Stimulated activated CD8-positive, alpha-beta memory T cell treated with anti-CD3 and anti-CD28 coated beads, Interleukin-2, amount 100 ng/mL, for 1 hour (primary cell): ENCODE measurements at regions not wholly inside any gene's neighbourhood (a gene's known extent, or its start where the extent isn't known, plus 50 kb on each side); places are given as distances from the start of the nearest gene placed in this dataset.

ENCODE experiments used
- DNase-seq, 2 donors: peaks; one replicate each; pipeline ENCODE4 v3.0.0-alpha.2; 2020; ENCODE audit warnings: low read depth in 2 of 2

GRCh38 chr4:59855630-59856352 lies 1344.3 kb upstream of the ADGRL3 start:
- no peak for DNase-seq

DNA sequence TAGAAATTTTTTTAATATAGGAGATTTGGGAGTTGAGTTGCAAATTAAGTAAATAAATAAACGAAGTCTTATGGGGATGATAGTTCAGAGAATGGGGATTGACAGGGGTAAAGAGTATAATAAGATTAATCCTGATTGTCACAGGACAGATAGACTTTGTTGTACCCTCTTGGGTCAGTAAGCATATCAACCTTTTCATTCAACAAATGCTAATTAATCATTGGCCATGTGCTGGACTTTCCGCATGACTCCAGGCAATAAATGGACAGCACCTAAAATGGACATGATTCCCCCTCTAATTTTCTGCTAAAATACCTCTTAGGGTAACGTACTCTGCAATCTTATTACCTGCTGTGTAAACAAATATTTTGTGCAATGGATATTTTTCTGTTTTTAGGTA lies 1331.1 kb upstream of the ADGRL3 start:
- DNase-seq, result no peak

DNA sequence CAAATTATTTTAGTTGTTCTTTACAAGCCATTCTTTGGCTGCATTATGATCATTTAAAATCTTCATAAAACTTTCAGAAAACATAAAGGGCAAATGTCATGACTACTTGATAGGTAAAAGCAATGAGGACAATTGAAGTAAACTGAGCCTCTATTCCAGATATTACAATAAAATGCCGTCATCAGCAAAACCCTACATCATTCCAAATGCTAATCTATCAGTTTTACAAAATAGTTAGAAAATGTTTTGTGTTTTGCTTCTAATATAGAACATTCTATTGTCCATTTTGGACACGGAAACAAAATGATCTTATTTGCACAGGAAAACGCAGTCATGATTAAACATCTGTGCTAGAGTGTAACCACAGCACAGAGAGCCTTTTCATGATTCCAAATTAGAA lies 1330.6 kb upstream of the ADGRL3 start:
- no peak for DNase-seq

DNA sequence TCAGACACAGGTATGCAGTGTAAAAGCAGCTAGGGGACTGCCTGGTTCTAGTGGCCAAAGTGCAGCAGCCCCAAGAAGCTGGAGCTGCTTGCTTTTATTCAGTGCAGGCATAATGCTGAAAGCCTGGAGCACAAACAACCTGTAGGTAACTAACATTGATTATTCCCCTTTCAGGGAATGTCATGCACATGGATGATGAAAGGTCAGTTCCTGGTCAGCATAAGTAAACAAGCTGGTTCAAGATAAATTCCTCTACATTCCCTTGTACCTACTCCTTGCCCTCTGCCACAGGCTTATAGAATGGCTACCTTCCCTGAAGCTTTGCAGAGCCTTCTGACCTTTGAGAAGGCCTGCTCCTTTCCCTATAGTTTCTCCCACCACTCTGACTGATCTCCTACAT lies 1318.5 kb upstream of the ADGRL3 start:
- DNase-seq, result no peak

- DNase-seq, result no peak
Observed at GRCh38 chr4:59904331-59904730, 1295.8 kb upstream of the ADGRL3 start.

GRCh38 chr4:59920416-59920815 lies 1279.7 kb upstream of the ADGRL3 start:
- DNase-seq, result no peak

- DNase-seq, result no peak
Observed at GRCh38 chr4:59925290-59925689, 1274.8 kb upstream of the ADGRL3 start.

GRCh38 chr4:59936566-59936965 lies 1263.6 kb upstream of the ADGRL3 start:
- no peak for DNase-seq

GRCh38 chr4:59938166-59938565 lies 1262.0 kb upstream of the ADGRL3 start:
- no peak for DNase-seq

- DNase-seq, result no peak
Observed at GRCh38 chr4:59945277-59945676, 1254.8 kb upstream of the ADGRL3 start.

DNA sequence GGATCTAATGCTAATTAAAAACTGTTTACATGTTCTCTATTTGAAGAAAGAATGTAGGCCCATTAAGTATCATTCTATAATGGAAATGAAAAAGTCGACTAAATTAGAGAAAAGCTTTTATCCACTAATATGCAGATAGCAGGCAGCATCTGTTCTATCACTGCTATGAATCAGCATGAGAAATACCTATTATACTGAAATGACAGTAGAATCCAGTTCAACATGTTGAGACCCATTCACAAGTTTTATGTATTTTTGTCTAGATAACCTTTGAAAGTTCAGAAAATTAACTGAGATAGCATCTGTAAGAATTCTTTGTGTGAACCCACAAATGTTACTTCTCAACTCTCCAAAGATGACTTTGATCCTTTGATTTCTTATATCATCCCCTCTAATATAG lies 1254.4 kb upstream of the ADGRL3 start:
- no peak for DNase-seq

- no peak for DNase-seq
Observed at GRCh38 chr4:59956366-59956765, 1243.8 kb upstream of the ADGRL3 start.

- DNase-seq, result no peak
Observed at GRCh38 chr4:59960143-59960542, 1240.0 kb upstream of the ADGRL3 start.

- no peak for DNase-seq
Observed at GRCh38 chr4:59966758-59967157, 1233.4 kb upstream of the ADGRL3 start.

DNA sequence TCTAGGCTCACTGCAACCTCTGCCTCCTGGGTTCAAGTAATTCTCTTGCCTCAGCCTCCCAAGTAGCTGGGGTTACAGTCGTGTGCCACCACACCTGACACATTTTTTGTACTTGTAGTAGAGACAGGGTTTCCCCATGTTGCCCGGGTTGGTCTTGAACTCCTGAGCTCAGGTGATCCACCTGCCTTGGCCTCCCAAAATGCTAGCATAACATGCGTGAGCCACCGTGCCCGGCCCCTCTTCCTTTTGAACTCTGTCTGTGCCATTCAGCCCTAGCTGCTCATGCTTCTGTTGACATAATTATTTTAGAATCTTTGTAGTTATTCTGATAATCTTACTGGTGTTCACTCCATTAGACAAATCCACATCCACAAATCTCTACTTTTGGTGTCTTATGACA lies 1231.3 kb upstream of the ADGRL3 start:
- no peak for DNase-seq

GRCh38 chr4:59969909-59970308 lies 1230.2 kb upstream of the ADGRL3 start:
- no peak for DNase-seq

DNA sequence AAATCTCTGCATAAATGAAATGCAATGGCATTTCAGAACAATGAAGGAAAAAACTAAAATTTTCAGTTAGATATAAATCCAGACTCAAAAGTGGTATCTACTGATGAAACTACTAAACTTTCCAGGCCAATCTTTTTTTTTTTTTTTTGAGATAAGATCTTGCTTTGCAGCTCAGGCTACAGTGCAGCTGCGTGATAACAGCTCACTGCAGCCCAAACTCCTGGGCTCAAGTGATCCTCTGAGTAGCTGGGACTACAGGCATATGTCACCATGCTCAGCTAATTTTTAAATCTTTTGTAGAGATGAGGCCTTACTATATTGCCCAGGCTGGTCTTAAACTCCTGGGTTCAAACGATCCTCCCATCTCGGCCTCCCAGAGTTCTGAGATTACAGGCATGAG lies 1228.2 kb upstream of the ADGRL3 start:
- no peak for DNase-seq

DNA sequence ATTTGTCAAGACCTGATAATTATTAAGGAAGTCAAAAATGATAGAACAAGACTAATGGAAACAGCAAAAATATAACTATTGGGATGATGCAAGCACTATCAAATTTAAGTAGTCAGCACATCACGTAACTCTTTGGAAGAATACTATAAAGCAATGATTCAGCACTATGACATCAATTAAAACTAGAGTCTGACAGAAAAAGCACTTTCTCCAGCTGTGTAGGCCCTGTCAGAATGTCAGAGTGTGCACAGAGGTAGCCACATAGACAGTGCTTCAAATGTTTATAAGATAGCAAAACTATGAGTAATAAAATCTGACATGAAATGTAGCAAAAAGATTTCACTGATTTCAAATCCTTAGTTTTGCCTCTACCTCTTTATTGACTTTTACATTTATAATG lies 1226.6 kb upstream of the ADGRL3 start:
- DNase-seq, result no peak

DNA sequence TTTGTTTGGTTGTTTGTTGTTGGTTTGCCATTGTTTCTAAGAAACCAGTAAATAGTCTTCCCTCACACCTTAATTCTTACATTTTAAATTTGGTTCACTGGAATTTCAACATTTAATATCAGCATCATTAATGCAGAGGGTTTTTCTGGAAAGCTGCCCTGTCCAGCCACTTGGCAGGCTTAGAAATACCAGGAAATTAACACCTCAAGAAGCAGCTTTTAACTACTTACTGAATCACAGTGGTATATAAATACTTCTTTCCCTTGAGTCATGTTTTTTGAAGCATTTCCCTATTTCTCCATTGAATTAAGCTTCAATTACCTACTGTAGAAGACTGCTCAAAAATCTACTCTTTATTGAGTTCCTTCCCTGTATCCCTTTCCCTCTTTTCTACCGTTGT lies 1221.1 kb upstream of the ADGRL3 start:
- no peak for DNase-seq

GRCh38 chr4:59983852-59984251 lies 1216.3 kb upstream of the ADGRL3 start:
- no peak for DNase-seq

DNA sequence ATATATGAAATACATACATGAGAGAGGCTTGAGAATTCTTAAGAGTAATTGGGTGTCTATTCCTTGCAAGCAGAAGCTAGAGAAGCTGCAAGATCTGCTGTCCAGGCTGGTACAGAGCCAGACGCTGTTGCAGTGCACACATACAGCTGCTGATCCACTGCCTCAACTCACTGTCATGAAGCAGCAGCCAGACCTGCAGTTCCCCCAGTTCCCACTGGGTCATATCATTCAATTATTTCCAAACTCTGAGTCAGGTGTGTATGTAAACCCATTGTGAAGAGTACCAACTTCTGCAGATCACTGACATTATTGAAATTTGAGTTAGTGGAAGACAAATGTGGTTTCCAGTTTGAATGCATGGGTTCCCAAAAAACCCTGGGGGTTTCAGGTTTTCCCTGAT lies 1212.8 kb upstream of the ADGRL3 start:
- no peak for DNase-seq

GRCh38 chr4:59994118-59994517 lies 1206.0 kb upstream of the ADGRL3 start:
- no peak for DNase-seq

DNA sequence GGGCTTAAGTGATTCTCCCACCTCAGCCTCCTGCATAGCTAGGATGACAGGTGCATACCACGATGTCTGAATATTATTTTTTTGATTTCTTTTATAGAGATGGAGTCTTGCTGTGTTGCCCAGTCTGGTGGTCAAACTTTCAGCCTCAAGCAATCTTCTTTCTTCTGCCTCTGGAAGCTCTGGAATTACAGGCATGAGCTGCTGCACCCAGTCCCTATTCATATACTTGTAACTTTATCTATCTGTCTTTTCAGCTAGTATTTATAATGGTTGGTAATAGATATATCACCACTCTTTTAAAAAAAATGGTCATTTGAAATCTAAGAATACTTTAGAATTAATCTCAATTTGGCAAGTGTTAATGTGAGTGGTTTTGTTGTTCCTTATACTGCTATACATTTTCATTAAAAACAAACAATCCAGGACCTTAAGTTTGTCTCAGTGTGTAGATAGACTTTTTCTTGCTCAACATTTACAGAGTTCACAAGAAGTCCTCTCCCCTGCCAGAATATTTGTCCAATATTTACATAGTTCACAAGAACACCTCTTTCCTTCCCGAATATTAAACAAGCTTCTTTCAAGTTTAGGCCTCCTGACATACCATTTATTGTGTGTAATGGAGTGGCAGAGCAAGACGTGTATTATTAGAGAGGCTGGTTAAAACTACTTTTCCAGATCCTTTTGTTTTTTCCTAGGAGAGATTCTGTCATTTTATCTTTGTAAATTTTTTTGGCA lies 1197.4 kb upstream of the ADGRL3 start:
- DNase-seq, result no peak
